ENCODE measurements at regions not wholly inside any gene's neighbourhood (a gene's known extent, or its start where the extent isn't known, plus 50 kb on each side); places are given as distances from the start of the nearest gene placed in this dataset.

GRCh38 chr2:149902081-149902480 is 314.5 kb upstream of the MMADHC start:
- TF ChIP-seq CTCF (IDR thresholded peaks at IDR 0.05) = no peak
- Histone ChIP-seq H3K27me3 (ENCODE audit: control insufficient read depth in 1 of 2, insufficient read depth in 2 of 2, low read length in 2 of 2) (no peaks in the 10 kb centered on the region), H3K36me3 (ENCODE audit: insufficient read depth, low read length) (no peaks in the 10 kb centered on the region), H3K9me3 (ENCODE audit: control insufficient read depth in 1 of 2, insufficient read depth in 1 of 2, low read length in 2 of 2) (no peaks in the 10 kb centered on the region), H3K4me3 (ENCODE audit: low read length) (no peak overlapping the region), H3K4me1 (ENCODE audit: insufficient read depth, low read length) (no peaks in the 10 kb centered on the region), H3K27ac (ENCODE audit: low read depth in 1 of 2, low read length in 2 of 2) (no peak overlapping the region)
- H3K36me3 Mint-ChIP-seq (ENCODE audit: low read depth) = no peaks in the 10 kb centered on the region
- no peaks in the 10 kb centered on the region for H3K4me1 Mint-ChIP-seq (ENCODE audit: low read depth)
- ChIA-PET CTCF (no interaction called here), POLR2A (no interaction called here)
- no peak overlapping the region for H3K4me3 Mint-ChIP-seq
- DNase-seq (no peak), ATAC-seq (ENCODE audit: poor library complexity) (no peak)
- H3K27me3 Mint-ChIP-seq = no peaks in the 10 kb centered on the region
- intact Hi-C loops (cut with DNase I, micrococcal nuclease) = no loop called here
- no peaks in the 10 kb centered on the region for H3K9me3 Mint-ChIP-seq
- H3K27ac Mint-ChIP-seq = no peak overlapping the region

GRCh38 chr2:149901231-149901859 is 313.8 kb upstream of the MMADHC start:
- H3K4me1 Mint-ChIP-seq (ENCODE audit: low read depth) = no peaks in the 10 kb centered on the region
- no peaks in the 10 kb centered on the region for H3K9me3 Mint-ChIP-seq
- H3K36me3 Mint-ChIP-seq (ENCODE audit: low read depth) = no peaks in the 10 kb centered on the region
- no peak overlapping the region for H3K27ac Mint-ChIP-seq
- no peak overlapping the region for H3K4me3 Mint-ChIP-seq
- ChIA-PET CTCF (no interaction called here), POLR2A (no interaction called here)
- intact Hi-C loops (cut with DNase I, micrococcal nuclease) = no loop called here
- no peaks in the 10 kb centered on the region for H3K27me3 ChIP-seq (ENCODE audit: control insufficient read depth in 1 of 2, insufficient read depth in 2 of 2, low read length in 2 of 2)
- H3K4me1 ChIP-seq (ENCODE audit: insufficient read depth, low read length) = no peaks in the 10 kb centered on the region
- DNase-seq (no peak), ATAC-seq (ENCODE audit: poor library complexity) (no peak)
- H3K9me3 ChIP-seq (ENCODE audit: control insufficient read depth in 1 of 2, insufficient read depth in 1 of 2, low read length in 2 of 2) = no peaks in the 10 kb centered on the region
- no peaks in the 10 kb centered on the region for H3K27me3 Mint-ChIP-seq
- no peak overlapping the region for H3K27ac ChIP-seq (ENCODE audit: low read depth in 1 of 2, low read length in 2 of 2)
- no peak for TF ChIP-seq CTCF (IDR thresholded peaks at IDR 0.05)
- H3K36me3 ChIP-seq (ENCODE audit: insufficient read depth, low read length) = no peaks in the 10 kb centered on the region
- no peak overlapping the region for H3K4me3 ChIP-seq (ENCODE audit: low read length)

- no peak for TF ChIP-seq CTCF (IDR thresholded peaks at IDR 0.05)
- Mint-ChIP-seq H3K4me3 (no peak overlapping the region), H3K9me3 (no peaks in the 10 kb centered on the region), H3K4me1 (ENCODE audit: low read depth) (no peaks in the 10 kb centered on the region), H3K27me3 (no peaks in the 10 kb centered on the region), H3K27ac (no peak overlapping the region), H3K36me3 (ENCODE audit: low read depth) (no peaks in the 10 kb centered on the region)
- no peaks in the 10 kb centered on the region for H3K36me3 ChIP-seq (ENCODE audit: insufficient read depth, low read length)
- H3K27ac ChIP-seq (ENCODE audit: low read depth in 1 of 2, low read length in 2 of 2) = no peak overlapping the region
- CTCF ChIA-PET = no interaction called here
- no peak for DNase-seq
- H3K4me1 ChIP-seq (ENCODE audit: insufficient read depth, low read length) = no peaks in the 10 kb centered on the region
- no peak overlapping the region for H3K4me3 ChIP-seq (ENCODE audit: low read length)
- no peaks in the 10 kb centered on the region for H3K27me3 ChIP-seq (ENCODE audit: control insufficient read depth in 1 of 2, insufficient read depth in 2 of 2, low read length in 2 of 2)
- intact Hi-C loops (cut with DNase I, micrococcal nuclease) = no loop called here
- POLR2A ChIA-PET = no interaction called here
- no peak for ATAC-seq (ENCODE audit: poor library complexity)
- no peaks in the 10 kb centered on the region for H3K9me3 ChIP-seq (ENCODE audit: control insufficient read depth in 1 of 2, insufficient read depth in 1 of 2, low read length in 2 of 2)
Observed at GRCh38 chr2:149899390-149899789, 311.8 kb upstream of the MMADHC start.

Data from CD4-positive, alpha-beta T cell (primary cell).